HG02763 (cell line): ENCODE measurements at regions not wholly inside any gene's neighbourhood (a gene's known extent, or its start where the extent isn't known, plus 50 kb on each side); places are given as distances from the start of the nearest gene placed in this dataset.
"Not testable (repeated sequence)": the region's sequence is repeated elsewhere in the genome, so short reads cannot be mapped to it uniquely, and the experiment has no call there.

ENCODE experiments used
- ATAC-seq: cut with Tn5 transposase; IDR thresholded peaks from one replicate; pipeline ENCODE4 v1.9.1; 2021; ENCODE audit warnings: mild to moderate bottlenecking, moderate library complexity; ENCODE audit not compliant: unreplicated experiment

- no peak for ATAC-seq
These were observed 50.0 kb upstream of the RASGRP1 start for GRCh38 chr15:38614621-38615020.

DNA sequence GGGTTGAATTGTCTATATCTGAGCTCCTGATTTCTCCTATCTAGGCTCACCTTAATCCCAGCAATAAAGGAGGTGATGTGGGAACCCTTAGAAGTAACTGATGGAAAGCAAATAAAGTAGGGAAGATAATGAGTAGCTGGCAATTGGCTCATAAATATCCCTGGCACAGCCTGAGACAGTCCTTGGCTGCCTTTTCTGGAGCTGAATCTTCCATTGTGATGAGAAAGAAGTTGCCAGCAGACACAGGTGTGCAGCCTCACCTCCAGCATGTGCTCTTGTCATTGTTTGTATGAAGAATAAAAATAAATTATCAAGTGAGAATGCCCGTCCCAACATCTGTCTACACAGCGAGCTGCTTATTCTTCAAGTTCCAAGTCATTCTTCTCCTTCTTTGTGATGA is 53.2 kb upstream of the RASGRP1 start:
- no peak for ATAC-seq

- ATAC-seq, result no peak
These were observed 53.8 kb upstream of the RASGRP1 start for GRCh38 chr15:38618242-38618955.

DNA sequence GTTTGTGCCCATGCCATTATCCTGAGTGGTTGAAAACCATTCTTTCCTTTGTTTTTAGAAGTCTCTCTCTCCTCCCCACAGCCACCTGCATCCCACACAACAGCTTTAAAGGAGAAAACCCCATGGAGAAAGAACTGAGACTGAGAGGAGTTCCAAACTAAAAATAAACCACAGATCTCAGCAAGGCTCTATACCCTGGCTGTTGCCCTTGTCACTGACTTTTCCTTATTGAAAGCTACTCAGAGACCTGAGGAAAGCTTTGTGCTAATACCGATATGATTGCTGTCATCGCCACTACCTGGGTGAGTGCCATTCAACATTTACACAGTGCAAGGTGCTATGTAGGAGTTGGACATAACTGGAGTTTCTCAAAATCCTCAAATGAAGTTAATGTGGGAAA is 55.5 kb upstream of the RASGRP1 start:
- ATAC-seq, result no peak

GRCh38 chr15:38620851-38621594 is 56.4 kb upstream of the RASGRP1 start:
- no peak for ATAC-seq

DNA sequence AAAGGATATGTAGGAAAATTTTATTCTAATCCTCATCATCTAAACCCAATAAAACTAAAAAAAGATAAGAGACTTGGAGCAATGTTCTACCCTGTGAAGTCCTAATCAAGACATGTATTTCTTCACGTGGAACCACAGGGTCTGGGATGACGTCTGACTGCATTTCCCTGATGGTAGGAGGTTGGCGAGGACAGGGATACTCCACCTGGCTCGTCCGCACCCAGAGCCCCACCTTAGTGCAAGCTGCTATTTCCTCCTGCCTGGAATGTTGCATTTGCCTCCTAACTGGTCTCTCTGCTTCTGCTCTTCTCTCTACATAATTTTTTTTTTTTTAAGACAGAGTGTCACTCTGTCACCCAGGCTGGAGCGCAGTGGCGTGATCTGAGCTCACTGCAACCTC is 57.7 kb upstream of the RASGRP1 start:
- ATAC-seq, result no peak

GRCh38 chr15:38622908-38623307 is 58.3 kb upstream of the RASGRP1 start:
- ATAC-seq, result no peak

- ATAC-seq, result no peak
These were observed 59.1 kb upstream of the RASGRP1 start for GRCh38 chr15:38623744-38624143.

DNA sequence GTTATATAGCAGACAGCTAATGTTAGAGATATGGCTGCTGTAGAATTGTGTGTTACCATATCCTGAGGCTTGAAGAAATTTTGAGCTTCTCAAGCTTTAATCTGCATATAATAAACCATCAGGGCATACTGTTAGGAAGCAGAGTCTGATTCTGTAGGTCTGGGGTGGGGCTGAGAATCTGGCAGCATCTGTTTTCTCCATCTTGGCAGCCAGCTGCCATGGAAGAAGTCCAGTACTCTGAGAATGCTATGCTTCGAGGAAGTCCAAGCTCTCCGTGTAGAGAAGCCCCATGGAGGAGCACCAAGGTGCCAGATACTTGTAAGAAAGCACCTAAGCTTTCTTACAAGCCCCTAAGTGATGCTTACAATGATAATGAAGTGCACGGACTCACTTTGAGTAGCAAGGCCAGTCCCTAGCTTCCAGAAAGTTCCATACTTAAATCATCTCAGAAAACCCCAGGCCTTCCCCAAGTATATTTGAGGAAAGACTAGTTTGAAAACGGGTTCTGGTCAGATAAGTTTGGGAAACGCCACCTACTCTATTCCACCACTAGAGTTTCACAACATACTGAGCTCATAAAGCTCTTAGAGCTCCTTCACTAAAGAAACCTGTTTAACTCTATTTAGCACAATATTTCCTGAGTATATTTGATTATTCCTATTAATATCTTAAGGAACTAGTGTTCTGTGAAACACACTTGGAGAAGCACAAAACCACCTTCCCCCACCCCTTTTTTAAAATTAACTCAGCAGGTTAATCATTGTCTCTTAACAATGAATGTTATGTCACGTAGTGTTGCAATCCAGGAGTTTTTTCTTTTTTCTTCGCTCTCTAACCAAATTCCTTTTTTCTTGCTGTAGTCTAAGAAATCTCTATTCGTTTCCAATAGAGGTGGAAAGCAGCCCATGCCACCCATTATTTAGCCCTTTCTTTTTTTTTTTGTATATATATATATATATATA is 59.9 kb upstream of the RASGRP1 start:
- ATAC-seq, result no peak

GRCh38 chr15:38625886-38626285 is 61.3 kb upstream of the RASGRP1 start:
- no peak for ATAC-seq

DNA sequence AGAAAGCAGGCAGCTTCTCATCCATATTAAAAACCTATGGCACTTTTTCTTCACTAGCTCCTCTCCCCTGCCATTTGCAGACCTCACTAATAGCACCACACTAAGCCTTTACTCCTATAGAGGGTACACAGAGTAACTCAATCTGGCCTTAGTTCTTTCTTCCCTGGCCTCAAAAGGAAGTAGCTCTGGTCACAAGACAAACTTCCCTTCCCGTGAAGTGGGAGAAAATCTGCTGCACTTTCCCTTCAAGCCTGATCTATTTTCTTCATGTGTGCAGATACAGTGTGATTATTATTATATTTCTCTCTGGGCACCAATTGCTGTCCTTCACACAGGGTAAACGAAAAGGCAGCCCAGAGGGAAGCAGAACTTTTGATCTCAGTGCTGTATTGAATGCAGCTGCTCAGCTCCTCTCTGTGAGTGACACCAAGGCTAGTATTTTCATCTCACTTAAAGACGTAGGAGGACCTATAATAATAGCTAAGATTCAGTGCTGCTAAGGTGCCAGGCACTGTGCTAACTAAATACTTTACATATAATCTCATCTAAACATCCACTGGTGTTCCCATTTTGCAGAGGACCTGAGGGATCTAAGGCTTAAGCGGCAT is 61.9 kb upstream of the RASGRP1 start:
- no peak for ATAC-seq

GRCh38 chr15:38627689-38628277 is 63.2 kb upstream of the RASGRP1 start:
- no peak for ATAC-seq

GRCh38 chr15:38631119-38632075 is 66.8 kb upstream of the RASGRP1 start:
- ATAC-seq, result no peak

- no peak for ATAC-seq
These were observed 70.6 kb upstream of the RASGRP1 start for GRCh38 chr15:38635170-38635569.

- no peak for ATAC-seq
These were observed 72.0 kb upstream of the RASGRP1 start for GRCh38 chr15:38636597-38636996.

GRCh38 chr15:38638126-38638525 is 73.5 kb upstream of the RASGRP1 start:
- no peak for ATAC-seq

DNA sequence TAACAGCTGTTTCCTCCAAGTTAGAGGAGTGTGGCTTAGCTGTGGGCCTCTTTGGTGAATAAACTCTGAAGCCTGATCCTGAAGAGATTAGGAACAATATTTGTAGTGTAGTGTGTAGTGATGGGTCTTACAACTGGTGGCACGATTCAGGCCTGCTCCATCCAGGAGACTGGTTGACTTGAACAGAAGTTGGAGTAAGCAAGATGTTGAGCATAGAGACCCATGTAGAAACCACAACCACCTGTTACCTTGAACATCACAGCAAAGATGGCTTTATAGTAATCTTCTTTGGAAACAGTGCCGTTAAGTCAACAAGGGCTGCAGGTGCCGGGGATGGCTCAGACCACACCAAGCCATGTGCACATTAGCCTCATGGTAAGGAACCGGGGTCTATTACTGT is 74.2 kb upstream of the RASGRP1 start:
- no peak for ATAC-seq

GRCh38 chr15:38642689-38643270 is 78.2 kb upstream of the RASGRP1 start:
- ATAC-seq, result peak; percentile 64

DNA sequence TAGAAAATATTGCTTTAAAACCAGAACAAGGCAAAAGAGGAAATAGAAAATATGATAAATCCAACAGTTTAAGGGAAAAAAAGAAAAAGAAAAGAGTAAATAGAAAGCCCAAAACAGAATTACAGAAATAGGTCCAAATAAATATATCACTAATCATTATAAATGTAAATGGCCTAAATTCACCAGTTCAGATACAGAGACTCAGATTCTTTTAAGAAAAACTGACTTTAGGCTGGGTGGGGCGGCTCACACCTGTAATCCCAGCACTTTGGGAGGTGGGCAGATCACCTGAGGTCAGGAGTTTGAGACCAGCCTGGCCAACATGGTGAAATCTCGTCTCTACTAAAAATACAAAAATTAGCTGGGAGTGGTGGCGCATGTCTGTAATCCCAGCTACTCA is 79.7 kb upstream of the RASGRP1 start:
- ATAC-seq, result not testable (repeated sequence)
